H9 (cell line): ENCODE measurements at regions not wholly inside any gene's neighbourhood (a gene's known extent, or its start where the extent isn't known, plus 50 kb on each side); places are given as distances from the start of the nearest gene placed in this dataset.

Experiments used
- DNase-seq: peaks from one replicate; pipeline ENCODE4 v3.0.0-alpha.2; 2017
- H2AFZ ChIP-seq: one replicate; pipeline ENCODE4 v1.6.1; 2013; ENCODE audit warnings: mild to moderate bottlenecking, low read length, control low read depth, moderate library complexity
- H2AK5ac ChIP-seq: 2 replicates; pipeline ENCODE4 v1.6.1; 2013; ENCODE audit warnings: low read length, control low read depth, mixed read lengths; ENCODE audit not compliant: insufficient read length
- H2BK120ac ChIP-seq: one replicate; pipeline ENCODE4 v1.6.1; 2013; ENCODE audit warnings: low read depth, mild to moderate bottlenecking, low read length, control low read depth, inconsistent platforms; ENCODE audit not compliant: poor library complexity, severe bottlenecking
- H2BK12ac ChIP-seq: 2 replicates; pipeline ENCODE4 v1.6.1; 2013; ENCODE audit warnings: low read length, control low read depth, mixed read lengths, low read depth; ENCODE audit not compliant: insufficient read length
- H2BK15ac ChIP-seq: 2 replicates; pipeline ENCODE4 v1.6.1; 2013; ENCODE audit warnings: low read depth, low read length, control low read depth
- H2BK20ac ChIP-seq: one replicate; pipeline ENCODE4 v1.6.1; 2013; ENCODE audit warnings: low read depth, mild to moderate bottlenecking, low read length, control low read depth, inconsistent platforms; ENCODE audit not compliant: poor library complexity, severe bottlenecking
- H2BK5ac ChIP-seq: 2 replicates; pipeline ENCODE4 v1.6.1; 2013; ENCODE audit warnings: low read length, control low read depth, mixed read lengths; ENCODE audit not compliant: insufficient read length
- H3K14ac ChIP-seq: 2 replicates; pipeline ENCODE4 v1.6.1; 2013; ENCODE audit warnings: low read length, control low read depth; ENCODE audit not compliant: insufficient read depth
- H3K18ac ChIP-seq: 2 replicates; pipeline ENCODE4 v1.6.1; 2013; ENCODE audit warnings: low read depth, mild to moderate bottlenecking, mixed read lengths, low read length, control low read depth; ENCODE audit not compliant: insufficient read length
- H3K23ac ChIP-seq: 2 replicates; pipeline ENCODE4 v1.6.1; 2013; ENCODE audit warnings: low read length, control low read depth, mixed read lengths, low read depth; ENCODE audit not compliant: insufficient read length
- H3K23me2 ChIP-seq: 2 replicates; pipeline ENCODE4 v1.6.1; 2013; ENCODE audit warnings: low read depth, mild to moderate bottlenecking, mixed read lengths, low read length, control low read depth; ENCODE audit not compliant: insufficient read length, poor library complexity, severe bottlenecking
- H3K27ac ChIP-seq: 2 replicates; pipeline ENCODE4 v1.5.1; 2013; ENCODE audit warnings: low read length, control low read depth, mixed read lengths, low read depth; ENCODE audit not compliant: insufficient read length
- H3K27me3 ChIP-seq: 2 replicates; pipeline ENCODE4 v1.6.1; 2013; ENCODE audit warnings: low read length, control low read depth, inconsistent platforms; ENCODE audit not compliant: insufficient read depth
- H3K4ac ChIP-seq: 2 replicates; pipeline ENCODE4 v1.6.1; 2013; ENCODE audit warnings: low read depth, mild to moderate bottlenecking, control low read depth, inconsistent platforms, low read length, moderate library complexity
- H3K4me1 ChIP-seq: 2 replicates; pipeline ENCODE4 v1.6.1; 2013; ENCODE audit warnings: low read length, control low read depth, inconsistent platforms; ENCODE audit not compliant: insufficient read depth
- H3K4me2 ChIP-seq: 2 replicates; pipeline ENCODE4 v1.6.1; 2013; ENCODE audit warnings: low read length, control low read depth, mixed read lengths; ENCODE audit not compliant: insufficient read length, insufficient read depth
- H3K56ac ChIP-seq: 2 replicates; pipeline ENCODE4 v1.6.1; 2013; ENCODE audit warnings: low read depth, mild to moderate bottlenecking, mixed read lengths, low read length, control low read depth; ENCODE audit not compliant: insufficient read length
- H3K79me1 ChIP-seq: 2 replicates; pipeline ENCODE4 v1.6.1; 2013; ENCODE audit warnings: low read depth, mild to moderate bottlenecking, moderate library complexity, low read length, control low read depth, inconsistent platforms; ENCODE audit not compliant: insufficient read depth, poor library complexity, severe bottlenecking
- H3K79me2 ChIP-seq: 2 replicates; pipeline ENCODE4 v1.6.1; 2013; ENCODE audit warnings: low read length, control low read depth, inconsistent platforms; ENCODE audit not compliant: insufficient read depth
- H3K9ac ChIP-seq: 2 replicates; pipeline ENCODE4 v1.6.1; 2013; ENCODE audit warnings: low read length, control low read depth, mixed read lengths; ENCODE audit not compliant: insufficient read length; ENCODE audit errors: extremely low read depth
- H3K9me3 ChIP-seq: one replicate; pipeline ENCODE4 v1.6.1; 2013; ENCODE audit warnings: low read depth, low read length, inconsistent platforms; ENCODE audit not compliant: control insufficient read depth
- H3T11ph ChIP-seq: one replicate; pipeline ENCODE4 v1.6.1; 2013; ENCODE audit warnings: mild to moderate bottlenecking, low read length, control low read depth, inconsistent platforms
- H4K20me1 ChIP-seq: one replicate; pipeline ENCODE4 v1.6.1; 2013; ENCODE audit not compliant: control insufficient read depth, insufficient read length, insufficient read depth
- H4K5ac ChIP-seq: 2 replicates; pipeline ENCODE4 v1.6.1; 2013; ENCODE audit warnings: low read depth, mild to moderate bottlenecking, mixed read lengths, low read length, control low read depth; ENCODE audit not compliant: insufficient read length
- H4K8ac ChIP-seq: replicated peaks from 2 replicates; pipeline ENCODE4 v1.6.1; 2013; ENCODE audit warnings: low read length, control low read depth, mixed read lengths, low read depth; ENCODE audit not compliant: insufficient read length
- H4K91ac ChIP-seq: 2 replicates; pipeline ENCODE4 v1.6.1; 2013; ENCODE audit warnings: low read depth, mild to moderate bottlenecking, moderate library complexity, mixed read lengths, low read length, control low read depth; ENCODE audit not compliant: insufficient read length
- H3K27ac Mint-ChIP-seq, 3 experiments: 2 replicates in 2 of 3; 3 replicates in 1 of 3; pipeline ENCODE4 v1.8.0; 2020 to 2021; ENCODE audit warnings: mixed read lengths in 3 of 3, mild to moderate bottlenecking in 1 of 3, moderate library complexity in 1 of 3
- H3K27me3 Mint-ChIP-seq: 2 replicates; pipeline ENCODE4 v1.8.0; 2021; ENCODE audit warnings: low read depth, mild to moderate bottlenecking, moderate library complexity, mixed read lengths
- H3K36me3 Mint-ChIP-seq, 3 experiments: 2 replicates in 2 of 3; 3 replicates in 1 of 3; pipeline ENCODE4 v1.8.0; 2020 to 2021; ENCODE audit warnings: low read depth in 3 of 3, mixed read lengths in 3 of 3; ENCODE audit not compliant: insufficient read depth in 1 of 3
- H3K4me1 Mint-ChIP-seq, 2 experiments: 2 replicates each; pipeline ENCODE4 v1.8.0; 2020; ENCODE audit warnings: mixed read lengths in 2 of 2
- H3K4me3 Mint-ChIP-seq, 2 experiments: 2 replicates in 1 of 2; 3 replicates in 1 of 2; pipeline ENCODE4 v1.8.0; 2020 to 2021; ENCODE audit warnings: mild to moderate bottlenecking in 2 of 2, mixed read lengths in 2 of 2, moderate library complexity in 1 of 2
- H3K9me3 Mint-ChIP-seq, 2 experiments: 2 replicates in 1 of 2; 3 replicates in 1 of 2; pipeline ENCODE4 v1.8.0; 2020; ENCODE audit warnings: mild to moderate bottlenecking in 2 of 2, mixed read lengths in 2 of 2, moderate library complexity in 1 of 2
- CTCF ChIP-seq: fragments of 200-600 bp; sonication (generic); conservative IDR thresholded peaks from 3 replicates; pipeline ENCODE4 v1.8.0; 2021; ENCODE audit warnings: antibody characterized with exemption, mild to moderate bottlenecking
- WGBS: extraction: QIAGEN DNeasy Blood & Tissue Kit; methylation state at CpG from one replicate; pipeline ENCODE4 v1.1.7; 2013; ENCODE audit warnings: missing lambda C conversion rate, low lambda C conversion rate, mixed read lengths; ENCODE audit not compliant: insufficient read length; ENCODE audit errors: extremely low coverage; 5-methylcytosine and 5-hydroxymethylcytosine counted together

DNA sequence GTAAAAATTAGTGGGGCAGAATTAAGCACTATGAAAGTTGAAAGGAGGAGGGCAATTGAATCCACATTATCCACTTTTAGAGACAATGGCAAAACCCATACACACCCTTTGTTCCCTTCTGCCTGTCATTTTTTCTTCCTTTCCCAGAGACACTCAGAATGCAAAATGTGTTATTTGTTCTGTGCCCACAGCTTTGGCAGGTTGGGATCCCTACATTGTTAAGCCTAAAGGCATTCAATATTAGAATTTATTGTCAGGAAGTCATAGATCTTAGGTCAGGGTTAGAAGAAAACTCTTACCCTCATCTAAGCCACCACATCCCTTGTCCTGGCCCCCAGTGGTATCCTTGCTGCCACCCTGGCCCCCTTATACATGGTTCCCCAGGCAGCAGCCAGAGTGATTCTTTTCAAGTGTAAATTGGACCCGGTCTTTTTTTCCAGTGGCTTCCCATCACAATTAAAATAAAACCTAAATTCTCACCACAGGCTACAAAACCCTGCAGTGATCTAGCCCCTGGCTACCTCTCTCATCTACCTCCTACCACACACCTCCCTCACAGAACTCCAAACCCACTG lies 470.1 kb upstream of the ATP11B start:
- no peak overlapping the region for H3K56ac ChIP-seq
- no peak overlapping the region for H3K18ac ChIP-seq
- no peak overlapping the region for H3T11ph ChIP-seq
- H3K9me3 Mint-ChIP-seq, result peaks cover 18 to 20% of the 10 kb centered on the region in 2 experiments
- H3K27me3 Mint-ChIP-seq, result no peaks in the 10 kb centered on the region; the same call in 1 of the 2 replicates
- H3K4me1 ChIP-seq, result peaks cover 21% of the 10 kb centered on the region; the same call in 1 of the 2 replicates
- peak overlapping the region in 1 of 2 experiments; percentile 58; a peak in 2 of 5 replicates for H3K4me3 Mint-ChIP-seq
- no peak overlapping the region for H2BK12ac ChIP-seq
- no peak overlapping the region for H2BK20ac ChIP-seq
- no peaks in the 10 kb centered on the region for H3K23me2 ChIP-seq
- peak overlapping the region; percentile 1 for H3K4me2 ChIP-seq
- H3K4ac ChIP-seq, result no peak overlapping the region
- no peak overlapping the region for H4K8ac ChIP-seq
- no peaks in the 10 kb centered on the region for H3K9me3 ChIP-seq
- peak overlapping the region in 1 of 3 experiments; percentile 48; a peak in 2 of 7 replicates for H3K27ac Mint-ChIP-seq
- peaks cover 11 to 23% (median 15%) of the 10 kb centered on the region in 3 experiments for H3K36me3 Mint-ChIP-seq
- no CpG with 5 or more reads among the region's 1 CpG for WGBS
- no peaks in the 10 kb centered on the region for H3K27me3 ChIP-seq
- no peak overlapping the region for H3K14ac ChIP-seq
- H4K91ac ChIP-seq, result no peak overlapping the region
- peak; percentile 31 for DNase-seq
- H4K5ac ChIP-seq, result no peak overlapping the region
- no peak overlapping the region for H3K23ac ChIP-seq
- no peak overlapping the region for H3K27ac ChIP-seq
- no peak overlapping the region for H2AK5ac ChIP-seq
- no peak overlapping the region for H3K9ac ChIP-seq
- no peak overlapping the region for H2BK5ac ChIP-seq
- no peak overlapping the region for H2AFZ ChIP-seq
- no peaks in the 10 kb centered on the region for H4K20me1 ChIP-seq
- H3K4me1 Mint-ChIP-seq, result peaks cover 49 to 52% of the 10 kb centered on the region in 2 experiments
- H2BK120ac ChIP-seq, result no peak overlapping the region
- no peak for TF ChIP-seq CTCF
- no peak overlapping the region for H2BK15ac ChIP-seq
- H3K79me1 ChIP-seq, result no peaks in the 10 kb centered on the region
- no peaks in the 10 kb centered on the region for H3K79me2 ChIP-seq
